Prostate gland (tissue), 2 donors: ENCODE measurements at regions not wholly inside any gene's neighbourhood (a gene's known extent, or its start where the extent isn't known, plus 50 kb on each side); places are given as distances from the start of the nearest gene placed in this dataset.

Experiments used
- DNase-seq: peaks from one replicate; pipeline ENCODE4 v3.0.0-alpha.2; 2019; ENCODE audit warnings: low spot score
- H3K27ac ChIP-seq, 2 donors: fragments of 200-600 bp; sonication (generic); 2 replicates each; pipeline ENCODE4 v1.5.1; 2017 to 2019
- H3K27me3 ChIP-seq: fragments of 200-600 bp; sonication (generic); replicated peaks from 2 replicates; pipeline ENCODE4 v1.5.1; 2019; ENCODE audit not compliant: insufficient read depth
- H3K36me3 ChIP-seq, 2 donors: fragments of 200-600 bp; sonication (generic); 1 replicate in 1 of 2; 2 replicates in 1 of 2; pipeline versions ENCODE4 v1.5.1 to v1.8.1; 2017 to 2019
- H3K4me1 ChIP-seq: fragments of 200-600 bp; sonication (generic); replicated peaks from 2 replicates; pipeline ENCODE4 v1.5.1; 2019
- H3K4me3 ChIP-seq, 2 donors: fragments of 200-600 bp; sonication (generic); 2 replicates each; pipeline ENCODE4 v1.5.1; 2017 to 2019
- H3K9me3 ChIP-seq: fragments of 200-600 bp; sonication (generic); 2 replicates; pipeline ENCODE4 v1.5.1; 2017
- POLR2A ChIP-seq: fragments of 450-650 bp; IDR thresholded peaks from one replicate; pipeline ENCODE4 v1.6.1; 2016; ENCODE audit warnings: antibody characterized with exemption, mild to moderate bottlenecking
- POLR2AphosphoS5 ChIP-seq: sonication (generic); formaldehyde crosslinking; IDR thresholded peaks from one replicate; pipeline ENCODE4 v1.6.1; 2017; ENCODE audit warnings: antibody characterized with exemption
- WGBS: methylation state at CpG from one replicate; pipeline ENCODE4 v1.1.5; 2018; 5-methylcytosine and 5-hydroxymethylcytosine counted together
- intact Hi-C: fragments of 100-400 bp; cut with DNase I; formaldehyde crosslinking; loops from one replicate; pipeline ENCODE4 v1.14.2; 2022
- TF ChIP-seq, protein P1 (sequence below), 4 experiments: fragments of 200-600 bp in 2 of 4; fragments of 450-650 bp in 2 of 4; sonication (generic) in 2 of 4; IDR thresholded peaks; 1 replicate in 3 of 4; 2 replicates in 1 of 4; pipeline ENCODE4 v1.5.1; 2016 to 2019; ENCODE audit warnings: antibody characterized with exemption in 4 of 4, mild to moderate bottlenecking in 2 of 4, moderate library complexity in 2 of 4

DNA sequence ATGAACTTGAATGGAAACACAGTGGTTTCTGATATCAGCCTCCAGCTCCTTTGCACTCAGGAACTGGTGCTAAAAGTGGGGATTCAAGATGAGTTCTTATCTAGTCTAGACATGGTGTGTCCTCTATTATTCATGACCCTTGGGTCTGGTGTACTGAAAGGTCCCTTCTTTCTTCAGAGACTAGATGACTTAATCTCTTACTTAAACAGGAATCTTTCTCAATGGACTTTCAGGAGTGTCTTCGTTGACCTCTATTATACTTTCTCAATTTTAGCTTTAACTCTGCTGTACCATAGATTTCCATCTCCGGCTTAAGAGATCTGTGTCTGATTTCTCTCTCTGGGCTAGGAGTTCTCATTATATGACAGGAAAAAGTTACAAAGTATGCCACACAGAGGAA, 83.5 kb upstream of the INHBA start:
- 97% methylated on average over 2 of the region's 2 CpGs for WGBS
- Histone ChIP-seq H3K27ac (no peak overlapping the region), H3K9me3 (no peaks in the 10 kb centered on the region)

GRCh38 chr7:41785840-41786239, 83.0 kb upstream of the INHBA start:
- Histone ChIP-seq H3K4me3 (no peak overlapping the region), H3K4me1 (no peaks in the 10 kb centered on the region), H3K9me3 (no peaks in the 10 kb centered on the region), H3K36me3 (no peaks in the 10 kb centered on the region), H3K27me3 (no peaks in the 10 kb centered on the region), H3K27ac (no peak overlapping the region)
- TF ChIP-seq, protein P1, sequence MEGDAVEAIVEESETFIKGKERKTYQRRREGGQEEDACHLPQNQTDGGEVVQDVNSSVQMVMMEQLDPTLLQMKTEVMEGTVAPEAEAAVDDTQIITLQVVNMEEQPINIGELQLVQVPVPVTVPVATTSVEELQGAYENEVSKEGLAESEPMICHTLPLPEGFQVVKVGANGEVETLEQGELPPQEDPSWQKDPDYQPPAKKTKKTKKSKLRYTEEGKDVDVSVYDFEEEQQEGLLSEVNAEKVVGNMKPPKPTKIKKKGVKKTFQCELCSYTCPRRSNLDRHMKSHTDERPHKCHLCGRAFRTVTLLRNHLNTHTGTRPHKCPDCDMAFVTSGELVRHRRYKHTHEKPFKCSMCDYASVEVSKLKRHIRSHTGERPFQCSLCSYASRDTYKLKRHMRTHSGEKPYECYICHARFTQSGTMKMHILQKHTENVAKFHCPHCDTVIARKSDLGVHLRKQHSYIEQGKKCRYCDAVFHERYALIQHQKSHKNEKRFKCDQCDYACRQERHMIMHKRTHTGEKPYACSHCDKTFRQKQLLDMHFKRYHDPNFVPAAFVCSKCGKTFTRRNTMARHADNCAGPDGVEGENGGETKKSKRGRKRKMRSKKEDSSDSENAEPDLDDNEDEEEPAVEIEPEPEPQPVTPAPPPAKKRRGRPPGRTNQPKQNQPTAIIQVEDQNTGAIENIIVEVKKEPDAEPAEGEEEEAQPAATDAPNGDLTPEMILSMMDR (IDR thresholded peaks at IDR 0.05): no peak
- TF ChIP-seq POLR2A (no peak), POLR2AphosphoS5 (no peak)
- intact Hi-C loops: no loop called here
- 85% methylated on average over 5 of the region's 5 CpGs for WGBS
- DNase-seq: no peak

More for the DNA sequence above, 83.5 kb upstream of the INHBA start:
- Histone ChIP-seq H3K4me3 (no peak overlapping the region), H3K4me1 (no peaks in the 10 kb centered on the region), H3K36me3 (no peaks in the 10 kb centered on the region), H3K27me3 (no peaks in the 10 kb centered on the region)
- intact Hi-C loops: no loop called here
- DNase-seq: no peak
- TF ChIP-seq, protein P1 (IDR thresholded peaks at IDR 0.05): no peak
- TF ChIP-seq POLR2AphosphoS5 (no peak), POLR2A (no peak)

DNA sequence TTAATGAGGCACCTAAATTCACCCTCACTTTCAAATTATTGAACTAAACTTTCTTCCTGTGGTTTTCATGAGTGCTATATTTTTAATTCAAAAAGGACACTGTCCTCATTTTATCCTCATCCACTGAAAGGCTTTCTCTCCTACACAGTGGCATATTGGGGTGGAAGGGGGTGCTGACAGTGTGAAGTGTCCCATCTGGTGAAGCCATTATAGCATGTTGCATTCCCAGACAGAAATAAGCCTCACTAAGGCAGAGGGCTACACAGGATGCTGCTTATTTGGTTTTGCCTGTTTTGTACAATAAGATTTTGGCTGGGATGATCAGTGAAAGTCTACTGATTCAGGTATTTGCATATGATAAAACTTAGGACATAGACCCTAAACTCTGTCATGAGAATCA, 82.4 kb upstream of the INHBA start:
- Histone ChIP-seq H3K27me3 (no peaks in the 10 kb centered on the region), H3K9me3 (no peaks in the 10 kb centered on the region), H3K36me3 (no peaks in the 10 kb centered on the region), H3K27ac (no peak overlapping the region), H3K4me3 (no peak overlapping the region), H3K4me1 (no peaks in the 10 kb centered on the region)
- TF ChIP-seq POLR2A: no peak
- TF ChIP-seq POLR2AphosphoS5: no peak
- TF ChIP-seq, protein P1 (IDR thresholded peaks at IDR 0.05): no peak
- no peak for DNase-seq
- intact Hi-C loops: no loop called here

- Histone ChIP-seq H3K27ac (no peak overlapping the region), H3K27me3 (no peaks in the 10 kb centered on the region), H3K36me3 (no peaks in the 10 kb centered on the region), H3K4me1 (no peaks in the 10 kb centered on the region), H3K9me3 (no peaks in the 10 kb centered on the region), H3K4me3 (no peak overlapping the region)
- TF ChIP-seq, protein P1 (IDR thresholded peaks at IDR 0.05): no peak
- no peak for TF ChIP-seq POLR2A
- no peak for TF ChIP-seq POLR2AphosphoS5
- intact Hi-C loops: no loop called here
- no peak for DNase-seq
- WGBS: 80% methylated on average over 2 of the region's 2 CpGs
These were observed 77.0 kb upstream of the INHBA start for GRCh38 chr7:41779918-41780317.

GRCh38 chr7:41777894-41778596, 75.2 kb upstream of the INHBA start:
- Histone ChIP-seq H3K4me3 (no peak overlapping the region), H3K36me3 (no peaks in the 10 kb centered on the region), H3K4me1 (no peaks in the 10 kb centered on the region), H3K27ac (no peak overlapping the region), H3K27me3 (no peaks in the 10 kb centered on the region), H3K9me3 (no peaks in the 10 kb centered on the region)
- DNase-seq: no peak
- TF ChIP-seq, protein P1 (IDR thresholded peaks at IDR 0.05): no peak
- no peak for TF ChIP-seq POLR2A
- no peak for TF ChIP-seq POLR2AphosphoS5
- 69% methylated on average over 5 of the region's 5 CpGs for WGBS
- intact Hi-C loops: no loop called here
